Fibroblast of villous mesenchyme (primary cell): ENCODE measurements at regions not wholly inside any gene's neighbourhood (a gene's known extent, or its start where the extent isn't known, plus 50 kb on each side); places are given as distances from the start of the nearest gene placed in this dataset.

Experiments
- DNase-seq: peaks from one replicate; pipeline ENCODE4 v3.0.0-alpha.2; 2010; ENCODE audit warnings: low read depth
- H3K4me3 ChIP-seq: 2 replicates; pipeline ENCODE4 v1.5.1; 2011; ENCODE audit warnings: low read depth, mild to moderate bottlenecking, low read length
- TF ChIP-seq, protein P1 (sequence below): IDR thresholded peaks from 2 replicates; pipeline ENCODE4 v1.5.1; 2012; ENCODE audit warnings: low read depth, mild to moderate bottlenecking, low read length; ENCODE audit not compliant: insufficient read depth

DNA sequence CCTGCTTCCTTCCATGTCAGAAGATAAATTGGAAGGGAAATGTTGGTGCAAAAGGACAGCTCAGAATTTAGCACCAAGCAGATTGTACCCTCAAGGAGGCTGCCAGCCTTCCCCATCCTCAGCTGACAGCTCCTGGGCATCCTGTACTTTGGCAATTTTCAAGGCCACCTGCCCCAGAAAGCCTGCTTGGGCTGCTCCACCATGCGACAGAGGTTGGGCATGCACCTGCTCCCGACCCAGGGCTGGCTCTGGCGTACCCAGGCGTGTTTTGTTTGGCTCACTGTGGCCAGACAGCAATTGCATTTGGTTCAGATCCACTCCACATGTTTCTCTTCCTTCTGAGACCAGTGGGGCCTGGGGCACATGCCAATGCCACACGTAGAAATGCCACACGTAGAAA, 547.8 kb downstream of the NPHP4 start:
- H3K4me3 ChIP-seq: no peak overlapping the region
- DNase-seq: no peak
- TF ChIP-seq, protein P1, sequence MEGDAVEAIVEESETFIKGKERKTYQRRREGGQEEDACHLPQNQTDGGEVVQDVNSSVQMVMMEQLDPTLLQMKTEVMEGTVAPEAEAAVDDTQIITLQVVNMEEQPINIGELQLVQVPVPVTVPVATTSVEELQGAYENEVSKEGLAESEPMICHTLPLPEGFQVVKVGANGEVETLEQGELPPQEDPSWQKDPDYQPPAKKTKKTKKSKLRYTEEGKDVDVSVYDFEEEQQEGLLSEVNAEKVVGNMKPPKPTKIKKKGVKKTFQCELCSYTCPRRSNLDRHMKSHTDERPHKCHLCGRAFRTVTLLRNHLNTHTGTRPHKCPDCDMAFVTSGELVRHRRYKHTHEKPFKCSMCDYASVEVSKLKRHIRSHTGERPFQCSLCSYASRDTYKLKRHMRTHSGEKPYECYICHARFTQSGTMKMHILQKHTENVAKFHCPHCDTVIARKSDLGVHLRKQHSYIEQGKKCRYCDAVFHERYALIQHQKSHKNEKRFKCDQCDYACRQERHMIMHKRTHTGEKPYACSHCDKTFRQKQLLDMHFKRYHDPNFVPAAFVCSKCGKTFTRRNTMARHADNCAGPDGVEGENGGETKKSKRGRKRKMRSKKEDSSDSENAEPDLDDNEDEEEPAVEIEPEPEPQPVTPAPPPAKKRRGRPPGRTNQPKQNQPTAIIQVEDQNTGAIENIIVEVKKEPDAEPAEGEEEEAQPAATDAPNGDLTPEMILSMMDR: no peak

DNA sequence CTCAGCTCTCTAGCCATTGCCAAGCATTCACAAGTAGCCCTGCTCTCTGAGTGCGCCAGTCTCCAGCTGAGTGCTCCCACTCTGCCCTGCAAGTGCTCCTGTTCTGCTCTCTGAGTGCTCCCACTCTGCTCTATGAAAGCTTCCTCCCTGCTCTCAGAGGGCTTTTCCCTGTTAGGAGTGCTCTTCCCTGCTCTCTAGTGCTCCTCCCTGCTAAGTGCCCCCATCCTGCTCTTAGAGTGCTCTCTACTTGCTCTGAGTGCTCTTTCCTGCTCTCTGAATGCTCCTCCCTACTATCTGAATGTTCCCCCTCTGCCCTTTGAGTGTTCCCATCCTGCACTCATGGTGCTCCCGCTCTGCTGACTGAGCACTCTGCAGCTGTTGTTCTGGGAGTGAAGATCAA, 555.4 kb downstream of the NPHP4 start:
- TF ChIP-seq, protein P1: no peak
- H3K4me3 ChIP-seq: no peak overlapping the region
- no peak for DNase-seq

DNA sequence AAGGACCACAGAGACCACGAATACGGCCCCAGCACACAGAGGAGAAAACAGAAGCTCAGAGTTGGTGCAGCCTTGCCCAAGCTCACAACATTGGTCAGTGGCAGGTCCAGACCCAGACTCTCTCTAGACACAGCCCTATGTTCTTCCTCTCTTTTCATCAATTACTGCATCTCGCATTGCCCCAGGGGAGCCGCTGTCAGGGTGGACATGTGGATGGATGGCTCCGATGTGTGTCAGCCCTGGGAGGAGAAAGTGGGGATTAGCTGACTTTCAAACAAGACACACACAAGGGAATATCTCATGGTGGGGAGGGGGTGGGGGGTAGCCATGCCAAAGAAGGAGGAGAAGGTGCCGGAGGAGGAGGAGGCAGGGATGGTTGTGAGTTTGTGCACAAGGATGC, 556.8 kb downstream of the NPHP4 start:
- no peak overlapping the region for H3K4me3 ChIP-seq
- TF ChIP-seq, protein P1: no peak
- DNase-seq: no peak

DNA sequence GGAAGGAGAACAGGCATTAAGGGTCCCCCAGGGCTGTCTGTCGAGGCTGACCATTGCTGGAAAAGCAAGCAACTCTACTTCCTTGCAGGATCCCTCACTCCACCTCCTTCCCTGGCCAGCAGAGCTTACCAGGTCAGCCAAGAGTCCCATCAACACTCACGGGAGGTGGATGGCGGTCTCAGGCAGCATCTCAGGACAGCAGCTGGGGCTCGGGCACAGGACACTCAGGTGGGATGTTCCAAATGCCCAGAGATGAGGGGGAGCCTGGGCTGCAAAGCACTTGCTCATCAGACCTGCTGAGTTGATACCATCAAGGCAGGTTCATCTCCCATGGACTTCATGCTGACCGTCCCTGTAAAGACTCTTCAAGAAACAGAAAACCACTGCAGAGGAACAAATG, 559.8 kb downstream of the NPHP4 start:
- no peak overlapping the region for H3K4me3 ChIP-seq
- TF ChIP-seq, protein P1: no peak
- DNase-seq: no peak

DNA sequence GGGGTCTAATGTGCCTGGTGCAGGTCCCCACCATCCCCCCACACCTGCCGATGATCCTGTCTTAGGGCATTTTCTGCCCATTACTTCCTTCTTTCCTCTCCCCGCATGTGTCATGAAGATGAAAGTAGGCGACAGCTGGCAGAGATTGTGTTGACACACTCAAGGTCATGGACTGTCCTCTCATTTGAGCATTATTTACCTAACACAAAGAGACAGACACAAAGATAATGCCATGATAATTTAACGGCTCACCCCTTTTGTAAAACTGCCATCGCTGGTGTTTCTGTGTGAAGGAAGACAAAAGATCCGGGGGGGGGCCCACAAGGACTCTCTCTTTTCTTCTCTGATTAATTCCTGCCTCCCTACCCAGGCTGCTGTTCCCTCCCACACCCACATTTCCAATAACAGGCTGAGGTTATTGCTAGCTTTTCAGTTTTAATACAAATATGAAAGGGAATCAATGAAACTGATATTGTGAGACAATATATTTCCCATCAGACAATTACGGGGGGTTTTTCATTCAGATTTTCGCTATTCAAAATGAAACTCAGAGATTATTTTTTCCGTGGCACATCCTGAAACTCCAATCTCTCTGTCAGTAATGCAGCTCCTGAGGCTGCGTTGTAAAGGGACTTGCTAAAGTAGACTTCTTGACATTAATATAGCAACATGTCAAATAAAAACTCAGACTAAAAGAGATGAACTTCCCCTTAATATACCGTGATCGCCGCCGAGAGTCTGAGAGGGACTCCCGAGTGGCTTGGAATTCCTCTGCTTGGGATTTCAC, 561.1 kb downstream of the NPHP4 start:
- TF ChIP-seq, protein P1: no peak
- no peak for DNase-seq
- H3K4me3 ChIP-seq: no peak overlapping the region

DNA sequence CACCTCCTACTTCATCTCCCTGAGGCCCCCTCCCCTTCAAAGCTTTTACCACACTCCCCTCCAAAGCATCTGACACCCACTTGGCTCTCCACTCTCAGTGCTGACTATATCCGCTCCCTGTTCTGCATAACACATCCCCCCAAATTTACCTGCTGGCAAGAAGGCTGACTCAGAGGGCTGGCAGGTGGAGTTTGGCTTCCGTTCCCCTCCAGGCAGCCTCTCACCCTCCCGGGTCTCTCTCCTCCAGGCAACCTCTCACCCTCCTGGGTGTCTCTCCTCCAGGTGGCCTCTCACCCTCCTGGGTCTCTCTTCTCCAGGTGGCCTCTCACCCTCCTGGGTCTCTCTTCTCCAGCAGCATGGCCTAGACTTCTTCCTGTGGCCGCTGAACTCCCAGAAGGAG, 562.1 kb downstream of the NPHP4 start:
- no peak overlapping the region for H3K4me3 ChIP-seq
- DNase-seq: no peak
- TF ChIP-seq, protein P1: no peak

DNA sequence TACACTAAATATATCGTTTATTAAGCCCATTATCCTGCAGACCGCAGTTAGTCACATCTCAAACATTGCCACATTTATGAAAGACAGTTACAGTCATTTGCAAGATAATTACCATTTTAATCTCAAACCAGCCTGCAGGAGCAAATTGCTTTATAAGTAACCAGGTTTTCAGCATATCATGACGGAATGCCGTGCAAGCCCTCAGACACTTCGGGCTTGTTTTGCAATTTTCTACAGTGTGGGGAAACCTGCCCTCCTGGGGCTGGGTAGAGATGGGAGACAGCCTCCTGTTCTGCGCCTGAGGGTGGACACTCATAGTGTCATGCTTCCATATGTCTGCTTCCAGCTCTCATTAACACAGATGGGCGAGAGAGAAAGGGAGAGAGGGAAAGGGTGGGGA, 563.9 kb downstream of the NPHP4 start:
- TF ChIP-seq, protein P1: no peak
- DNase-seq: no peak
- no peak overlapping the region for H3K4me3 ChIP-seq
